Loucy (cell line): ENCODE measurements at regions not wholly inside any gene's neighbourhood (a gene's known extent, or its start where the extent isn't known, plus 50 kb on each side); places are given as distances from the start of the nearest gene placed in this dataset.

Experiments used
- H2AFZ ChIP-seq: fragments of 200-600 bp; sonication (generic); 2 replicates; pipeline ENCODE4 v1.6.0; 2016; ENCODE audit warnings: antibody characterized with exemption, mild to moderate bottlenecking, low read length, moderate library complexity
- H3F3A ChIP-seq: fragments of 200-600 bp; 2 replicates; pipeline ENCODE4 v1.6.0; 2016; ENCODE audit warnings: antibody characterized with exemption, low read depth, mild to moderate bottlenecking
- H3K27me3 ChIP-seq: fragments of 200-600 bp; sonication (generic); 2 replicates; pipeline ENCODE4 v1.6.1; 2014; ENCODE audit warnings: low read length, mild to moderate bottlenecking; ENCODE audit not compliant: insufficient read depth, poor library complexity, severe bottlenecking
- H3K36me3 ChIP-seq: fragments of 200-600 bp; sonication (generic); 2 replicates; pipeline ENCODE4 v1.6.1; 2016; ENCODE audit warnings: low read length; ENCODE audit not compliant: insufficient read depth
- H3K4me1 ChIP-seq: fragments of 200-600 bp; sonication (generic); 2 replicates; pipeline ENCODE4 v1.5.1; 2014; ENCODE audit warnings: low read length, mild to moderate bottlenecking; ENCODE audit not compliant: insufficient read depth, poor library complexity, severe bottlenecking
- H3K4me2 ChIP-seq: fragments of 200-600 bp; sonication (generic); 2 replicates; pipeline ENCODE4 v1.6.0; 2014; ENCODE audit warnings: antibody characterized with exemption, low read length, low read depth, mild to moderate bottlenecking; ENCODE audit not compliant: poor library complexity, severe bottlenecking
- H3K4me3 ChIP-seq: fragments of 200-600 bp; sonication (generic); 2 replicates; pipeline ENCODE4 v1.5.1; 2014; ENCODE audit warnings: low read length, mild to moderate bottlenecking, mixed read lengths; ENCODE audit not compliant: poor library complexity, severe bottlenecking
- H3K79me2 ChIP-seq: fragments of 200-600 bp; sonication (generic); 2 replicates; pipeline ENCODE4 v1.6.1; 2014; ENCODE audit warnings: low read length; ENCODE audit not compliant: insufficient read depth
- H3K9ac ChIP-seq: fragments of 200-600 bp; sonication (generic); 2 replicates; pipeline ENCODE4 v1.6.0; 2014; ENCODE audit warnings: mild to moderate bottlenecking, low read depth, low read length, moderate library complexity; ENCODE audit not compliant: poor library complexity, severe bottlenecking
- H3K9me2 ChIP-seq: fragments of 200-600 bp; sonication (generic); replicated peaks from 2 replicates; pipeline ENCODE4 v1.6.1; 2016; ENCODE audit warnings: low read depth, low read length, mixed read lengths
- H3K9me3 ChIP-seq: fragments of 200-600 bp; sonication (generic); 2 replicates; pipeline ENCODE4 v1.6.1; 2014; ENCODE audit warnings: mild to moderate bottlenecking, antibody characterized with exemption, low read length, low read depth; ENCODE audit not compliant: insufficient read depth
- H4K20me1 ChIP-seq: fragments of 200-600 bp; sonication (generic); 2 replicates; pipeline ENCODE4 v1.6.0; 2014; ENCODE audit warnings: antibody characterized with exemption, low read length, mild to moderate bottlenecking; ENCODE audit not compliant: insufficient read depth, poor library complexity, severe bottlenecking
- EZH2phosphoT487 ChIP-seq: fragments of 200-600 bp; IDR thresholded peaks from 2 replicates; pipeline ENCODE4 v1.6.1; 2018; ENCODE audit warnings: antibody characterized with exemption, mild to moderate bottlenecking, moderate library complexity, borderline replicate concordance
- TF ChIP-seq, protein P1 (sequence below): fragments of 200-600 bp; sonication (generic); conservative IDR thresholded peaks from 2 replicates; pipeline ENCODE4 v1.5.1; 2014; ENCODE audit warnings: mild to moderate bottlenecking, antibody characterized with exemption, low read length

DNA sequence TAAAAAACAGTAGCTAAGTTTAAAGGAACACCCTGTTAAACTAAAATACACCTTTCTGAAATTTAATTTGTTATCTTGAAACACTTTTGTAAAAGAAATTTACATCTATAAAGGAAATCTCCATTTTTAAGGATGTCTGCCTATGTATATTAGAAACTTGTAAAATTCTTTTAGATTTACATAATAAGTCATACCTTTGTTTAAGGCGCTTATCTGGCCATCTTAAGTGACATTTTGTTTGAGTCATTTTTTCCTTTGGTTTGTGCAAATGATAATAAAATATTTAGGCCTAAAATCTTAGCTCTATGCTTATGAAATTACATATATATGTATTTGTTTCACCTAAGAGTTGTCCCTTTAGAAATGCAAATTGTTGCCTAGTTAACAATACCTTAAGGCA lies 1193.4 kb downstream of the FSCB start:
- Histone ChIP-seq H3K4me1 (no peaks in the 10 kb centered on the region), H3K9me3 (no peaks in the 10 kb centered on the region), H4K20me1 (no peaks in the 10 kb centered on the region), H3K79me2 (no peaks in the 10 kb centered on the region), H3K4me2 (no peak overlapping the region), H3K27me3 (no peaks in the 10 kb centered on the region), H3F3A (no peaks in the 10 kb centered on the region), H3K9me2 (no peaks in the 10 kb centered on the region), H3K9ac (no peak overlapping the region), H2AFZ (no peak overlapping the region), H3K4me3 (no peak overlapping the region), H3K36me3 (no peaks in the 10 kb centered on the region)
- TF ChIP-seq, protein P1, sequence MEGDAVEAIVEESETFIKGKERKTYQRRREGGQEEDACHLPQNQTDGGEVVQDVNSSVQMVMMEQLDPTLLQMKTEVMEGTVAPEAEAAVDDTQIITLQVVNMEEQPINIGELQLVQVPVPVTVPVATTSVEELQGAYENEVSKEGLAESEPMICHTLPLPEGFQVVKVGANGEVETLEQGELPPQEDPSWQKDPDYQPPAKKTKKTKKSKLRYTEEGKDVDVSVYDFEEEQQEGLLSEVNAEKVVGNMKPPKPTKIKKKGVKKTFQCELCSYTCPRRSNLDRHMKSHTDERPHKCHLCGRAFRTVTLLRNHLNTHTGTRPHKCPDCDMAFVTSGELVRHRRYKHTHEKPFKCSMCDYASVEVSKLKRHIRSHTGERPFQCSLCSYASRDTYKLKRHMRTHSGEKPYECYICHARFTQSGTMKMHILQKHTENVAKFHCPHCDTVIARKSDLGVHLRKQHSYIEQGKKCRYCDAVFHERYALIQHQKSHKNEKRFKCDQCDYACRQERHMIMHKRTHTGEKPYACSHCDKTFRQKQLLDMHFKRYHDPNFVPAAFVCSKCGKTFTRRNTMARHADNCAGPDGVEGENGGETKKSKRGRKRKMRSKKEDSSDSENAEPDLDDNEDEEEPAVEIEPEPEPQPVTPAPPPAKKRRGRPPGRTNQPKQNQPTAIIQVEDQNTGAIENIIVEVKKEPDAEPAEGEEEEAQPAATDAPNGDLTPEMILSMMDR, result no peak
- no peak for TF ChIP-seq EZH2phosphoT487

DNA sequence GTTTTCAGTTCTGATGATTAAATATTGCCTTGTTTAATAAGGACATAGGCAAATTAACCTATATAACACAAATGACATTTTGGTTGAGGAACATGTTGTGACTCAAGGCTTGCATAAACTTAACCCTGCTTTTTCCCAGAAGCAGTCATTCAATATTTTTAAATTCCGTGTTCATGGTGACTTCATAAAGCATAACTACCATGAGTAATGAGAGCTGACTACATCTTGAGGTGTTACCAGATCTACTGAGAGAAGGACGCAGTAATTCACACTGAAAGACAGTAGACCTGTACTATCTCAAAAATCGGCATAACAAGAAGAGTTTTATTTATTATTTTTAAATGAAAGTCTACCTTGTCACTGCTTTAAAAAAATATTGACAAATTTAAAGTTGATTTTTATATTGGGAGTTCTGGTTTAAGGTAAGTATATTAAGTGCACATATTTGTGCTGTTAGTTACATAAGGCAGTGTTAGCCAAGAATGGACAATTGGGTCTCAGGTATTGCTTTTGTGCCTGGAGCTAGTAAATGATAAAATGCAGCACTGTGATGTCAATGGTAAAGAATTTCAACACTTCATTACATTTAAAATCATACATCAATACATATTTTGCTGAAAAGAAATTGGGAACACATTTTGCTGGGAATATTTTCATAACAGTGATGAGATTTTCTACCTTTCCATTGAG lies 1198.5 kb downstream of the FSCB start:
- H4K20me1 ChIP-seq, result no peaks in the 10 kb centered on the region
- H3K9me3 ChIP-seq, result no peaks in the 10 kb centered on the region
- H3K4me1 ChIP-seq, result no peaks in the 10 kb centered on the region
- H3K4me3 ChIP-seq, result no peak overlapping the region
- no peaks in the 10 kb centered on the region for H3F3A ChIP-seq
- H3K79me2 ChIP-seq, result no peaks in the 10 kb centered on the region
- H3K9me2 ChIP-seq, result no peaks in the 10 kb centered on the region
- H2AFZ ChIP-seq, result no peak overlapping the region
- TF ChIP-seq EZH2phosphoT487, result no peak
- TF ChIP-seq, protein P1, result no peak
- no peak overlapping the region for H3K4me2 ChIP-seq
- no peak overlapping the region for H3K9ac ChIP-seq
- H3K36me3 ChIP-seq, result no peaks in the 10 kb centered on the region
- H3K27me3 ChIP-seq, result no peaks in the 10 kb centered on the region

DNA sequence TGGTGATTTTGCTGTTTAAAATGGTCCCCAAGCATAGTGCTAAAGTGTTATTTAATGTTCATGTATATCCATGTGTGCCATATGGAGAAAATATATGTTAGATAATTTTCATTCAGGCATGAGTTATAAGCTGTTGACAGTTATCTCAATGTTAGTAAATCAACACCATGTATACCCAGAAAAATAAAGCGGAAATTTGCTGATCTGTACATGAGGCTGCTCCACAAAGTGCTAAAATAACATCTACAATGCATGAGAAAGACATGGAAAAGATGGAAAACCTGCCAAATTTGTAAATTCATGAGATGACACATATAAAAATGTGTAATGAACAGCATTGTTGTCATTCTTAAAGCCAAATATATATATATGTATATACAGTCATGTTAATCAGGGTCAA lies 1199.2 kb downstream of the FSCB start:
- H3K4me3 ChIP-seq, result no peak overlapping the region
- no peaks in the 10 kb centered on the region for H3K9me2 ChIP-seq
- no peaks in the 10 kb centered on the region for H3K9me3 ChIP-seq
- no peak overlapping the region for H2AFZ ChIP-seq
- H4K20me1 ChIP-seq, result no peaks in the 10 kb centered on the region
- no peak overlapping the region for H3K9ac ChIP-seq
- H3K4me1 ChIP-seq, result no peaks in the 10 kb centered on the region
- TF ChIP-seq, protein P1, result no peak
- no peak for TF ChIP-seq EZH2phosphoT487
- no peaks in the 10 kb centered on the region for H3K36me3 ChIP-seq
- no peaks in the 10 kb centered on the region for H3K27me3 ChIP-seq
- H3F3A ChIP-seq, result no peaks in the 10 kb centered on the region
- H3K4me2 ChIP-seq, result no peak overlapping the region
- no peaks in the 10 kb centered on the region for H3K79me2 ChIP-seq
